ENCODE measurements at regions not wholly inside any gene's neighbourhood (a gene's known extent, or its start where the extent isn't known, plus 50 kb on each side); places are given as distances from the start of the nearest gene placed in this dataset.

GRCh38 chr13:106233134-106233735, 302.2 kb downstream of the EFNB2 start:
- H3K4me2 ChIP-seq (ENCODE audit: low read length): no peak overlapping the region
- TF ChIP-seq CTCF (IDR thresholded peaks at IDR 0.05; ENCODE audit: low read depth, low read length, poor library complexity, severe bottlenecking) (no peak), EZH2phosphoT487 (IDR thresholded peaks at IDR 0.05; ENCODE audit: borderline replicate concordance, low read length) (no peak)
- H3K27me3 ChIP-seq (ENCODE audit: control insufficient read depth, low read length): no peaks in the 10 kb centered on the region
- no peaks in the 10 kb centered on the region for H3F3A ChIP-seq (ENCODE audit: control insufficient read depth, insufficient read depth)
- no peaks in the 10 kb centered on the region for H3K9me2 ChIP-seq (replicated peaks; ENCODE audit: control insufficient read depth, low read length)
- no peak overlapping the region for H3K4me3 ChIP-seq (ENCODE audit: low read length)
- no peaks in the 10 kb centered on the region for H3K79me2 ChIP-seq (ENCODE audit: control insufficient read depth, low read length)
- H3K9me3 ChIP-seq (ENCODE audit: control insufficient read depth, insufficient read depth, low read length): no peaks in the 10 kb centered on the region; the same call in 1 of the 2 replicates
- no peaks in the 10 kb centered on the region for H3K4me1 ChIP-seq (ENCODE audit: control insufficient read depth, low read length)
- H4K20me1 ChIP-seq (ENCODE audit: control insufficient read depth, insufficient read depth, low read depth, low read length): no peaks in the 10 kb centered on the region
- no peak overlapping the region for H3K27ac ChIP-seq (ENCODE audit: low read depth, low read length)
- no peaks in the 10 kb centered on the region for H3K36me3 ChIP-seq (ENCODE audit: control insufficient read depth, low read length)

- TF ChIP-seq CTCF (IDR thresholded peaks at IDR 0.05; ENCODE audit: low read depth, low read length, poor library complexity, severe bottlenecking) (no peak), EZH2phosphoT487 (IDR thresholded peaks at IDR 0.05; ENCODE audit: borderline replicate concordance, low read length) (no peak)
- Histone ChIP-seq H3K9me2 (replicated peaks; ENCODE audit: control insufficient read depth, low read length) (no peaks in the 10 kb centered on the region), H3K36me3 (ENCODE audit: control insufficient read depth, low read length) (no peaks in the 10 kb centered on the region)
Observed at GRCh38 chr13:106232681-106233080, 302.8 kb downstream of the EFNB2 start.

GRCh38 chr13:106230450-106230849, 305.0 kb downstream of the EFNB2 start:
- H4K20me1 ChIP-seq (ENCODE audit: control insufficient read depth, insufficient read depth, low read depth, low read length): no peaks in the 10 kb centered on the region
- no peaks in the 10 kb centered on the region for H3K36me3 ChIP-seq (ENCODE audit: control insufficient read depth, low read length)
- no peak overlapping the region for H3K27ac ChIP-seq (ENCODE audit: low read depth, low read length)
- H3K9me3 ChIP-seq (ENCODE audit: control insufficient read depth, insufficient read depth, low read length): no peaks in the 10 kb centered on the region; the same call in 1 of the 2 replicates
- no peaks in the 10 kb centered on the region for H3K27me3 ChIP-seq (ENCODE audit: control insufficient read depth, low read length)
- H3K4me2 ChIP-seq (ENCODE audit: low read length): no peak overlapping the region
- H3K9me2 ChIP-seq (replicated peaks; ENCODE audit: control insufficient read depth, low read length): no peaks in the 10 kb centered on the region
- TF ChIP-seq CTCF (IDR thresholded peaks at IDR 0.05; ENCODE audit: low read depth, low read length, poor library complexity, severe bottlenecking) (no peak), EZH2phosphoT487 (IDR thresholded peaks at IDR 0.05; ENCODE audit: borderline replicate concordance, low read length) (no peak)
- H3K79me2 ChIP-seq (ENCODE audit: control insufficient read depth, low read length): no peaks in the 10 kb centered on the region
- H3K4me1 ChIP-seq (ENCODE audit: control insufficient read depth, low read length): no peaks in the 10 kb centered on the region
- no peaks in the 10 kb centered on the region for H3F3A ChIP-seq (ENCODE audit: control insufficient read depth, insufficient read depth)
- H3K4me3 ChIP-seq (ENCODE audit: low read length): no peak overlapping the region

More at GRCh38 chr13:106232681-106233080, 302.8 kb downstream of the EFNB2 start:
- Histone ChIP-seq H3K9me3 (ENCODE audit: control insufficient read depth, insufficient read depth, low read length) (no peaks in the 10 kb centered on the region; the same call in 1 of the 2 replicates), H3K4me2 (ENCODE audit: low read length) (no peak overlapping the region), H4K20me1 (ENCODE audit: control insufficient read depth, insufficient read depth, low read depth, low read length) (no peaks in the 10 kb centered on the region), H3K4me1 (ENCODE audit: control insufficient read depth, low read length) (no peaks in the 10 kb centered on the region), H3K27me3 (ENCODE audit: control insufficient read depth, low read length) (no peaks in the 10 kb centered on the region), H3K79me2 (ENCODE audit: control insufficient read depth, low read length) (no peaks in the 10 kb centered on the region), H3K27ac (ENCODE audit: low read depth, low read length) (no peak overlapping the region), H3K4me3 (ENCODE audit: low read length) (no peak overlapping the region), H3F3A (ENCODE audit: control insufficient read depth, insufficient read depth) (no peaks in the 10 kb centered on the region)
